Endodermal cell (in vitro differentiated cells): ENCODE measurements at regions not wholly inside any gene's neighbourhood (a gene's known extent, or its start where the extent isn't known, plus 50 kb on each side); places are given as distances from the start of the nearest gene placed in this dataset.

Experiments
- DNase-seq: peaks from one replicate; pipeline ENCODE4 v3.0.0-alpha.2; 2017
- H3K27ac ChIP-seq: 2 replicates; pipeline ENCODE4 v1.5.1; 2013; ENCODE audit warnings: mild to moderate bottlenecking, low read depth, low read length, moderate library complexity
- H3K27me3 ChIP-seq: 2 replicates; pipeline ENCODE4 v1.6.1; 2013; ENCODE audit warnings: mild to moderate bottlenecking, low read length, moderate library complexity; ENCODE audit not compliant: insufficient read depth, control insufficient read depth, poor library complexity, severe bottlenecking
- H3K36me3 ChIP-seq: 2 replicates; pipeline ENCODE4 v1.7.0; 2013; ENCODE audit warnings: mild to moderate bottlenecking, low read length, moderate library complexity; ENCODE audit not compliant: control insufficient read depth, insufficient read depth
- H3K4me1 ChIP-seq: one replicate; pipeline ENCODE4 v1.7.0; 2013; ENCODE audit warnings: low read length; ENCODE audit not compliant: control insufficient read depth, insufficient read depth
- H3K4me3 ChIP-seq: 2 replicates; pipeline ENCODE4 v1.5.1; 2013; ENCODE audit warnings: mild to moderate bottlenecking, low read length, moderate library complexity
- H3K9ac ChIP-seq: 2 replicates; pipeline ENCODE4 v1.6.1; 2013; ENCODE audit warnings: mild to moderate bottlenecking, low read length, moderate library complexity; ENCODE audit not compliant: poor library complexity, severe bottlenecking; ENCODE audit errors: extremely low read depth
- H3K9me3 ChIP-seq: 2 replicates; pipeline ENCODE4 v1.6.1; 2013; ENCODE audit warnings: mild to moderate bottlenecking, low read length, moderate library complexity; ENCODE audit not compliant: control insufficient read depth
- H3K27ac Mint-ChIP-seq: 2 replicates; pipeline ENCODE4 v1.8.0; 2020; ENCODE audit warnings: mixed read lengths
- H3K27me3 Mint-ChIP-seq: 2 replicates; pipeline ENCODE4 v1.8.0; 2021; ENCODE audit warnings: mild to moderate bottlenecking, mixed read lengths; ENCODE audit not compliant: insufficient read depth
- H3K36me3 Mint-ChIP-seq: 2 replicates; pipeline ENCODE4 v1.8.0; 2020; ENCODE audit warnings: low read depth, mixed read lengths
- H3K4me1 Mint-ChIP-seq: 2 replicates; pipeline ENCODE4 v1.8.0; 2020; ENCODE audit warnings: mixed read lengths
- H3K4me3 Mint-ChIP-seq: 2 replicates; pipeline ENCODE4 v1.8.0; 2020; ENCODE audit warnings: mild to moderate bottlenecking, moderate library complexity, mixed read lengths
- H3K9me3 Mint-ChIP-seq: 2 replicates; pipeline ENCODE4 v1.8.0; 2020; ENCODE audit warnings: mild to moderate bottlenecking, mixed read lengths
- WGBS, 2 experiments: methylation state at CpG; one replicate each; pipeline versions ENCODE4 v1.1.5 to v1.1.7; 2013; ENCODE audit warnings: missing lambda C conversion rate in 2 of 2, mixed read lengths in 1 of 2; ENCODE audit not compliant: insufficient coverage in 1 of 2, insufficient read length in 1 of 2; 5-methylcytosine and 5-hydroxymethylcytosine counted together
- TF ChIP-seq, protein P1 (sequence below): fragments of 200-600 bp; sonication (generic); conservative IDR thresholded peaks from 2 replicates; pipeline ENCODE4 v1.5.0; 2021; ENCODE audit warnings: antibody characterized with exemption, mild to moderate bottlenecking

DNA sequence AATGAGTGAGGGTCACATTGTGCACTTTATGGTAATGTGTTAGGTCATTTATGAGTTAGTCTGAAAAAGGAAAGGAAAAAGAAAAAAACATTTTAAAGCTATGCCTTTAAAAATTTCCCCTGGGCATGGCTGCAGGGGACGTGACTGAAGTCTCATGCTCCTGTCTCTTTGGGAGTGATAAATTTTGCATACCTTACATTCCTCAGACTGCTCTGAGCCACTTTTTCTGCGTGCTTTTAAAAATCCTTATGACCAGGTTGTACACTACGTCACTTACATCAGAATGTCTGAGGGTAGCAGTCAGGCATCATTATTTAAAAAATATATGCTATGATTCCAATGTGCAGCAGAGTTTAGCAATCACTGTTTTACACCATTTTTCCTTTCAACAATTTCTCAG is 121.2 kb downstream of the RFPL4B start:
- Mint-ChIP-seq H3K4me1 (no peaks in the 10 kb centered on the region), H3K9me3 (no peaks in the 10 kb centered on the region), H3K27me3 (no peaks in the 10 kb centered on the region), H3K27ac (no peak overlapping the region), H3K4me3 (no peak overlapping the region), H3K36me3 (no peaks in the 10 kb centered on the region)
- Histone ChIP-seq H3K9me3 (no peaks in the 10 kb centered on the region), H3K4me1 (no peaks in the 10 kb centered on the region), H3K4me3 (no peak overlapping the region), H3K27ac (no peak overlapping the region), H3K9ac (no peak overlapping the region), H3K27me3 (no peaks in the 10 kb centered on the region), H3K36me3 (no peaks in the 10 kb centered on the region)
- WGBS, 2 experiments, result 44 to 75% methylated on average over 2 to 3 of the region's 3 CpGs
- no peak for DNase-seq
- TF ChIP-seq, protein P1, sequence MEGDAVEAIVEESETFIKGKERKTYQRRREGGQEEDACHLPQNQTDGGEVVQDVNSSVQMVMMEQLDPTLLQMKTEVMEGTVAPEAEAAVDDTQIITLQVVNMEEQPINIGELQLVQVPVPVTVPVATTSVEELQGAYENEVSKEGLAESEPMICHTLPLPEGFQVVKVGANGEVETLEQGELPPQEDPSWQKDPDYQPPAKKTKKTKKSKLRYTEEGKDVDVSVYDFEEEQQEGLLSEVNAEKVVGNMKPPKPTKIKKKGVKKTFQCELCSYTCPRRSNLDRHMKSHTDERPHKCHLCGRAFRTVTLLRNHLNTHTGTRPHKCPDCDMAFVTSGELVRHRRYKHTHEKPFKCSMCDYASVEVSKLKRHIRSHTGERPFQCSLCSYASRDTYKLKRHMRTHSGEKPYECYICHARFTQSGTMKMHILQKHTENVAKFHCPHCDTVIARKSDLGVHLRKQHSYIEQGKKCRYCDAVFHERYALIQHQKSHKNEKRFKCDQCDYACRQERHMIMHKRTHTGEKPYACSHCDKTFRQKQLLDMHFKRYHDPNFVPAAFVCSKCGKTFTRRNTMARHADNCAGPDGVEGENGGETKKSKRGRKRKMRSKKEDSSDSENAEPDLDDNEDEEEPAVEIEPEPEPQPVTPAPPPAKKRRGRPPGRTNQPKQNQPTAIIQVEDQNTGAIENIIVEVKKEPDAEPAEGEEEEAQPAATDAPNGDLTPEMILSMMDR, result no peak

DNA sequence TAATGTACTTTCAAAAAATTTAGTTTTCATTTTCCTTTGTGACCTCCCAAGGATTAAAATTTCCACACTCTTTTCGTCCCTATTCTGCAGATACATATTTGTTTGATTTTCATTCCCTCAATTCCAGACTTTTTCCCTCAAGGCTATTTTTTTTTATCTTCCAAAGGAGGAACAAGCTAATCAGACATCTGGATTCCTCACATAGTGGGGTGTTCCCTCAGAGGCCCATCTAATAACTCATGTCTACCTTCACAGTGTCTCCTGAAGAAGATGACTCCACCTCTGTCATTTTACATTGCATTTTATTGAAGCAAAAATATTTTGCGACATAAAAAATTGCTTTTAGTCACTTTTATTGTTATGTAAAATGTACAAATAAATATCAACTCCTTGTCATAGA is 122.2 kb downstream of the RFPL4B start:
- Histone ChIP-seq H3K4me1 (no peaks in the 10 kb centered on the region), H3K36me3 (no peaks in the 10 kb centered on the region), H3K4me3 (no peak overlapping the region), H3K27me3 (no peaks in the 10 kb centered on the region), H3K9ac (no peak overlapping the region), H3K9me3 (no peaks in the 10 kb centered on the region), H3K27ac (no peak overlapping the region)
- H3K9me3 Mint-ChIP-seq, result no peaks in the 10 kb centered on the region
- H3K27ac Mint-ChIP-seq, result no peak overlapping the region
- WGBS, 2 experiments, result 87 to 100% methylated on average over 1 to 2 of the region's 2 CpGs
- TF ChIP-seq, protein P1, result no peak
- H3K4me3 Mint-ChIP-seq, result no peak overlapping the region
- DNase-seq, result no peak
- H3K4me1 Mint-ChIP-seq, result no peaks in the 10 kb centered on the region
- no peaks in the 10 kb centered on the region for H3K27me3 Mint-ChIP-seq
- no peaks in the 10 kb centered on the region for H3K36me3 Mint-ChIP-seq

DNA sequence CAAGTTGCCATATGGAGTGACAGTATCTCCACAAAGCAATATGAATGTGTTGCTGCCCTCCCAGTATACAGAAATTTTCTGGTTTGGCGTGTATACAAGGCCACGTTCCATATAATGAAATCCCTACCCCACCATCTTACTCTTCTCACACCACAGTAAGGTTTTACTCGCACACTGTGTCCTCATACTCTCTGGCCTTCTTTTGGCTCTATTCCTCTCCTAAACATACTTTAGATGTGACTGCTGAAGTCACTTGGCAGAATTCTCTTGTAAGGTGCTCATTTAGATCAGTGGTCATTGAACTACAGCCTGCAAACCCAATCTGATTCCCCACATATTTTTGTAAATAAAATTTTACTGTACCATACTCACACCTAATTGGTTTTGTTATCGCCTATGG is 123.2 kb downstream of the RFPL4B start:
- no peaks in the 10 kb centered on the region for H3K36me3 Mint-ChIP-seq
- H3K4me1 ChIP-seq, result no peaks in the 10 kb centered on the region
- H3K27me3 ChIP-seq, result no peaks in the 10 kb centered on the region
- H3K9ac ChIP-seq, result no peak overlapping the region
- no peak overlapping the region for H3K4me3 Mint-ChIP-seq
- H3K27me3 Mint-ChIP-seq, result no peaks in the 10 kb centered on the region
- H3K27ac ChIP-seq, result no peak overlapping the region
- TF ChIP-seq, protein P1, result no peak
- no peak overlapping the region for H3K27ac Mint-ChIP-seq
- no peaks in the 10 kb centered on the region for H3K36me3 ChIP-seq
- WGBS, 2 experiments, result 94 to 97% methylated on average over 3 to 4 of the region's 4 CpGs
- no peak for DNase-seq
- no peaks in the 10 kb centered on the region for H3K4me1 Mint-ChIP-seq
- H3K9me3 ChIP-seq, result no peaks in the 10 kb centered on the region
- H3K4me3 ChIP-seq, result no peak overlapping the region
- H3K9me3 Mint-ChIP-seq, result no peaks in the 10 kb centered on the region
